CD14-positive monocyte (primary cell): ENCODE measurements at regions not wholly inside any gene's neighbourhood (a gene's known extent, or its start where the extent isn't known, plus 50 kb on each side); places are given as distances from the start of the nearest gene placed in this dataset.

Experiments used
- DNase-seq, 3 donors: peaks; one replicate each; pipeline ENCODE4 v3.0.0-alpha.2; 2011 to 2022
- H2AFZ ChIP-seq: 2 replicates; pipeline ENCODE4 v1.6.0; 2012; ENCODE audit warnings: mild to moderate bottlenecking, low read depth, low read length, inconsistent platforms; ENCODE audit not compliant: insufficient read depth, poor library complexity, severe bottlenecking
- H3K27ac ChIP-seq, 2 donors: 1 replicate in 1 of 2; 2 replicates in 1 of 2; pipeline ENCODE4 v1.5.1; 2012 to 2013; ENCODE audit warnings: low read length in 2 of 2, control low read depth in 1 of 2, inconsistent platforms in 1 of 2, low read depth in 1 of 2, mild to moderate bottlenecking in 1 of 2
- H3K27me3 ChIP-seq, 2 donors: one replicate each; pipeline versions ENCODE4 v1.6.0 to v1.6.1; 2011 to 2013; ENCODE audit warnings: low read length in 2 of 2; ENCODE audit not compliant: control insufficient read depth in 2 of 2, insufficient read depth in 2 of 2
- H3K36me3 ChIP-seq, 2 donors: replicated peaks in 1 of 2; 1 replicate in 1 of 2; 2 replicates in 1 of 2; pipeline versions ENCODE4 v1.5.1 to v1.6.1; 2012 to 2013; ENCODE audit warnings: low read length in 2 of 2, control low read depth in 1 of 2, inconsistent platforms in 1 of 2, mild to moderate bottlenecking in 1 of 2; ENCODE audit not compliant: insufficient read depth in 2 of 2, control insufficient read depth in 1 of 2
- H3K4me1 ChIP-seq, 2 donors: 1 replicate in 1 of 2; 2 replicates in 1 of 2; pipeline versions ENCODE4 v1.5.1 to v1.6.1; 2012 to 2013; ENCODE audit warnings: low read length in 2 of 2, control low read depth in 1 of 2, inconsistent platforms in 1 of 2, mild to moderate bottlenecking in 1 of 2, moderate library complexity in 1 of 2; ENCODE audit not compliant: insufficient read depth in 2 of 2, control insufficient read depth in 1 of 2
- H3K4me2 ChIP-seq: replicated peaks from 2 replicates; pipeline ENCODE3; 2012; ENCODE audit warnings: low read length, moderate library complexity, mild to moderate bottlenecking; ENCODE audit not compliant: poor library complexity, severe bottlenecking; ENCODE audit errors: extremely low read depth
- H3K4me3 ChIP-seq, 3 experiments: fragments of 200-600 bp in 1 of 3; sonication (generic) in 1 of 3; replicated peaks in 1 of 3; 1 replicate in 2 of 3; 2 replicates in 1 of 3; pipeline ENCODE4 v1.5.1; 2011 to 2013; ENCODE audit warnings: low read length in 3 of 3, mild to moderate bottlenecking in 3 of 3, control low read depth in 2 of 3, low read depth in 2 of 3, inconsistent platforms in 1 of 3, moderate library complexity in 1 of 3
- H3K79me2 ChIP-seq: 2 replicates; pipeline ENCODE4 v1.6.0; 2012; ENCODE audit warnings: mild to moderate bottlenecking, control low read depth, inconsistent platforms, low read length, moderate library complexity; ENCODE audit not compliant: insufficient read depth
- H3K9ac ChIP-seq: 2 replicates; pipeline ENCODE4 v1.6.0; 2017; ENCODE audit warnings: low read length, mild to moderate bottlenecking; ENCODE audit not compliant: insufficient read depth, poor library complexity, severe bottlenecking
- H3K9me3 ChIP-seq, 2 donors: replicated peaks in 1 of 2; 1 replicate in 1 of 2; 2 replicates in 1 of 2; pipeline versions ENCODE4 v1.5.1 to v1.6.1; 2012 to 2013; ENCODE audit warnings: low read length in 2 of 2, control low read depth in 1 of 2; ENCODE audit not compliant: control insufficient read depth in 1 of 2, insufficient read depth in 1 of 2
- H4K20me1 ChIP-seq: 2 replicates; pipeline ENCODE4 v1.6.0; 2012; ENCODE audit warnings: mild to moderate bottlenecking, low read length, control low read depth, moderate library complexity; ENCODE audit not compliant: insufficient read depth
- H3K27ac Mint-ChIP-seq, 7 donors: one replicate each; pipeline ENCODE4 v1.8.0; 2020; ENCODE audit warnings: mild to moderate bottlenecking in 7 of 7, mixed read lengths in 7 of 7, moderate library complexity in 6 of 7, inconsistent platforms in 2 of 7
- H3K27me3 Mint-ChIP-seq, 3 donors: one replicate each; pipeline ENCODE4 v1.8.0; 2021 to 2022; ENCODE audit warnings: low read depth in 3 of 3, mild to moderate bottlenecking in 3 of 3, mixed read lengths in 3 of 3, moderate library complexity in 3 of 3, inconsistent platforms in 1 of 3
- H3K36me3 Mint-ChIP-seq, 2 donors: one replicate each; pipeline ENCODE4 v1.8.0; 2020; ENCODE audit warnings: mixed read lengths in 2 of 2, inconsistent platforms in 1 of 2, mild to moderate bottlenecking in 1 of 2
- H3K4me1 Mint-ChIP-seq: one replicate; pipeline ENCODE4 v1.8.0; 2020; ENCODE audit warnings: mild to moderate bottlenecking, mixed read lengths
- H3K4me3 Mint-ChIP-seq, 2 donors: one replicate each; pipeline ENCODE4 v1.8.0; 2020; ENCODE audit warnings: mild to moderate bottlenecking in 2 of 2, mixed read lengths in 2 of 2, moderate library complexity in 1 of 2
- H3K9me3 Mint-ChIP-seq, 7 donors: one replicate each; pipeline ENCODE4 v1.8.0; 2020 to 2022; ENCODE audit warnings: mixed read lengths in 7 of 7, mild to moderate bottlenecking in 6 of 7, moderate library complexity in 6 of 7, inconsistent platforms in 2 of 7
- WGBS: methylation state at CpG from one replicate; pipeline ENCODE4 v1.1.5; 2013; ENCODE audit warnings: missing lambda C conversion rate; ENCODE audit not compliant: insufficient coverage; 5-methylcytosine and 5-hydroxymethylcytosine counted together
- intact Hi-C, 2 donors: fragments of 100-400 bp; cut with micrococcal nuclease; formaldehyde crosslinking; loops; one replicate each; pipeline versions ENCODE4 v1.15.0 to v1.15.1; 2023
- TF ChIP-seq, protein P1 (sequence below): fragments of 200-600 bp; IDR thresholded peaks from one replicate; pipeline ENCODE4 v1.8.0; 2022; ENCODE audit warnings: antibody characterized with exemption, mild to moderate bottlenecking

DNA sequence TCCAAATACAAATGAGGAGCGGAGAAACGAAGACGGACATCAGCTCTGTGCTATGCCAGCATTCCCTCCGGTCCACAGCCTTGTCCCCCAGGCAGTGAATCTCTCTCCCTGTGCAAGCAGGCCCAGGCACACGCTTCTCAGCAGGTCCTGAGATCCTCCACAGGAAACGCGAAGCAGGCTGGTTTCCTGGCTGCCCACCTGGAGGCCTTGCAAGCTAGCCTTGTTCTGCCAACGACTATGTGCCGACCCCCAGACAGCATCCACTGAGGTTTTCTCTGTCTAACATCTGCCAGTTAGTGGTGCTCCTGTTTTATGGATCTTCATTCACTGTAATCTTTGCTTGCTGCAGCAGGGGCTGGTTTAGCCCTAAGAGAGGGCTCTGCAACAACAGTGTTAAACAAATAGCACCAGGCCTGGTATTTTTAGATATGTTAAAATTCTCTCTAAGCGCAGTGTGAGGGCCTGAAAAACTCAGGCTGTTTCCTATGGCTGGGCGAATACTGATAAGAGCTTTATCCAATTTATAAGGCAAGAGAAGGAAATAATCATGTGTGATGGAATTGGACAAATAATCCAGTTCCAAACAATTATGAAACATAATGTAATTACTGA is 386.0 kb upstream of the ARID1B start:
- Mint-ChIP-seq H3K27me3 (peaks cover 0 to 4% (median 3%) of the 10 kb centered on the region in 3 donors), H3K9me3 (no peaks in the 10 kb centered on the region), H3K4me1 (no peaks in the 10 kb centered on the region), H3K4me3 (no peak overlapping the region), H3K27ac (no peak overlapping the region), H3K36me3 (no peaks in the 10 kb centered on the region)
- H3K27me3 ChIP-seq, result no peaks in the 10 kb centered on the region
- no peaks in the 10 kb centered on the region for H3K36me3 ChIP-seq
- H4K20me1 ChIP-seq, result no peaks in the 10 kb centered on the region
- TF ChIP-seq, protein P1, sequence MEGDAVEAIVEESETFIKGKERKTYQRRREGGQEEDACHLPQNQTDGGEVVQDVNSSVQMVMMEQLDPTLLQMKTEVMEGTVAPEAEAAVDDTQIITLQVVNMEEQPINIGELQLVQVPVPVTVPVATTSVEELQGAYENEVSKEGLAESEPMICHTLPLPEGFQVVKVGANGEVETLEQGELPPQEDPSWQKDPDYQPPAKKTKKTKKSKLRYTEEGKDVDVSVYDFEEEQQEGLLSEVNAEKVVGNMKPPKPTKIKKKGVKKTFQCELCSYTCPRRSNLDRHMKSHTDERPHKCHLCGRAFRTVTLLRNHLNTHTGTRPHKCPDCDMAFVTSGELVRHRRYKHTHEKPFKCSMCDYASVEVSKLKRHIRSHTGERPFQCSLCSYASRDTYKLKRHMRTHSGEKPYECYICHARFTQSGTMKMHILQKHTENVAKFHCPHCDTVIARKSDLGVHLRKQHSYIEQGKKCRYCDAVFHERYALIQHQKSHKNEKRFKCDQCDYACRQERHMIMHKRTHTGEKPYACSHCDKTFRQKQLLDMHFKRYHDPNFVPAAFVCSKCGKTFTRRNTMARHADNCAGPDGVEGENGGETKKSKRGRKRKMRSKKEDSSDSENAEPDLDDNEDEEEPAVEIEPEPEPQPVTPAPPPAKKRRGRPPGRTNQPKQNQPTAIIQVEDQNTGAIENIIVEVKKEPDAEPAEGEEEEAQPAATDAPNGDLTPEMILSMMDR, result no peak
- H3K79me2 ChIP-seq, result no peaks in the 10 kb centered on the region
- no peak overlapping the region for H3K4me3 ChIP-seq
- intact Hi-C loops, result no loop called here
- no peak overlapping the region for H3K4me2 ChIP-seq
- WGBS, result 66% methylated on average over 9 of the region's 11 CpGs
- DNase-seq, result no peak
- no peaks in the 10 kb centered on the region for H3K9me3 ChIP-seq
- no peak overlapping the region for H2AFZ ChIP-seq
- no peak overlapping the region for H3K9ac ChIP-seq
- no peaks in the 10 kb centered on the region for H3K4me1 ChIP-seq
- no peak overlapping the region for H3K27ac ChIP-seq

DNA sequence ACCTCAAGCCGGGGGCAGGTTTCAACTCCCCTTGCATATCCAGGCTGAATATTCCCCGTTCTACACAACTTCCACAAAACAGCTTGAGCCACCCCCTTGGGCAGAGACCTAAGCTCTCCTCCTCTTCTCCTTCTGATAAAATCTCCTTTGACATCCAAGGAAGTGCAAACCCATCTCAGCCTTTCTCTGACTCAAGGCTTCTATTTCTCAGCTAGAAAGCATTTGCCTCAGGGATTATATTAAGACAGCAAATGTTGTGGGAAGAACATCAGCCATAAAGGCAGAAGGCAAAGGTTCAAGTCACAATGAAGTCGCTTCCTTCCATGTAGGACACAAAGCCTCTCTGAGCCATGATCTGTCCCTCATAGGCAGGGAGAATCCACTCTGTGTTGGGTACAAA is 386.6 kb upstream of the ARID1B start:
- no peaks in the 10 kb centered on the region for H4K20me1 ChIP-seq
- H3K4me1 ChIP-seq, result no peaks in the 10 kb centered on the region
- no peak for DNase-seq
- no peak overlapping the region for H2AFZ ChIP-seq
- H3K4me3 ChIP-seq, result no peak overlapping the region
- no peaks in the 10 kb centered on the region for H3K36me3 ChIP-seq
- no peaks in the 10 kb centered on the region for H3K4me1 Mint-ChIP-seq
- no peaks in the 10 kb centered on the region for H3K36me3 Mint-ChIP-seq
- H3K27ac Mint-ChIP-seq, result no peak overlapping the region
- WGBS, result 89% methylated on average over 3 of the region's 3 CpGs
- no peak overlapping the region for H3K27ac ChIP-seq
- no peaks in the 10 kb centered on the region for H3K9me3 ChIP-seq
- H3K27me3 Mint-ChIP-seq, result peaks cover 0 to 4% (median 3%) of the 10 kb centered on the region in 3 donors
- no peak overlapping the region for H3K9ac ChIP-seq
- intact Hi-C loops, result no loop called here
- TF ChIP-seq, protein P1, result no peak
- H3K4me3 Mint-ChIP-seq, result no peak overlapping the region
- H3K4me2 ChIP-seq, result no peak overlapping the region
- H3K9me3 Mint-ChIP-seq, result no peaks in the 10 kb centered on the region
- H3K79me2 ChIP-seq, result no peaks in the 10 kb centered on the region
- H3K27me3 ChIP-seq, result no peaks in the 10 kb centered on the region
